ENCODE measurements at regions not wholly inside any gene's neighbourhood (a gene's known extent, or its start where the extent isn't known, plus 50 kb on each side); places are given as distances from the start of the nearest gene placed in this dataset.

- H3K27me3 ChIP-seq (ENCODE audit: insufficient read depth, low read length): no peaks in the 10 kb centered on the region
- H3K27ac ChIP-seq (ENCODE audit: low read depth, low read length): no peak overlapping the region
- no peaks in the 10 kb centered on the region for H3K36me3 ChIP-seq (ENCODE audit: control insufficient read depth in 1 of 2, insufficient read depth in 2 of 2, low read length in 2 of 2)
- TF ChIP-seq RAD21 (IDR thresholded peaks at IDR 0.05; ENCODE audit: low read depth) (no peak), POLR2AphosphoS5 (IDR thresholded peaks at IDR 0.05; ENCODE audit: low read depth, low read length) (no peak), EZH2 (IDR thresholded peaks at IDR 0.05) (no peak)
- no TSS peak for BruUV-seq (replicated peaks)
- no peaks in the 10 kb centered on the region for H3K79me2 ChIP-seq (ENCODE audit: insufficient read depth, low read length)
- CTCF ChIA-PET: no interaction called here
- POLR2A ChIA-PET: no interaction called here
- H2AFZ ChIP-seq (ENCODE audit: low read depth, low read length, poor library complexity, severe bottlenecking): no peak overlapping the region
- no peak for DNase-seq (ENCODE audit: low read depth, low spot score)
- ATAC-seq: no peak
- no peak overlapping the region for H3K4me2 ChIP-seq (ENCODE audit: low read length)
- H3K4me3 ChIP-seq (replicated peaks in 1 of 2; ENCODE audit: low read depth in 1 of 2, low read length in 2 of 2): no peak overlapping the region
- H3K9ac ChIP-seq (ENCODE audit: low read length): no peak overlapping the region
- RAD21 ChIA-PET (ENCODE audit: low non-redundant PET in 1 of 2, low total read pairs in 2 of 2, uncharacterized antibody in 2 of 2, unreplicated experiment in 2 of 2): no interaction called here
- H3K9me2 ChIP-seq (ENCODE audit: insufficient read depth): no peaks in the 10 kb centered on the region
- H3K4me1 ChIP-seq (ENCODE audit: control insufficient read depth in 1 of 2, insufficient read depth in 2 of 2, low read length in 2 of 2): no peaks in the 10 kb centered on the region
- intact Hi-C loops (cut with micrococcal nuclease): no loop called here
- H4K20me1 ChIP-seq (ENCODE audit: insufficient read depth): no peaks in the 10 kb centered on the region
- H3K9me3 ChIP-seq (ENCODE audit: control insufficient read depth in 1 of 2, insufficient read depth in 1 of 2, low read depth in 1 of 2, low read length in 2 of 2): no peaks in the 10 kb centered on the region
Observed at GRCh38 chr9:30172206-30172605, 2212.2 kb upstream of the ACO1 start.

GRCh38 chr9:30178610-30179009 is 2205.8 kb upstream of the ACO1 start:
- BruUV-seq (replicated peaks): no TSS peak
- DNase-seq (ENCODE audit: low read depth, low spot score): no peak
- Histone ChIP-seq H3K27me3 (ENCODE audit: insufficient read depth, low read length) (no peaks in the 10 kb centered on the region), H3K4me2 (ENCODE audit: low read length) (no peak overlapping the region), H2AFZ (ENCODE audit: low read depth, low read length, poor library complexity, severe bottlenecking) (no peak overlapping the region), H3K9ac (ENCODE audit: low read length) (no peak overlapping the region), H3K27ac (ENCODE audit: low read depth, low read length) (no peak overlapping the region), H3K36me3 (ENCODE audit: control insufficient read depth in 1 of 2, insufficient read depth in 2 of 2, low read length in 2 of 2) (no peaks in the 10 kb centered on the region), H3K4me3 (replicated peaks in 1 of 2; ENCODE audit: low read depth in 1 of 2, low read length in 2 of 2) (no peak overlapping the region), H4K20me1 (ENCODE audit: insufficient read depth) (no peaks in the 10 kb centered on the region), H3K9me3 (ENCODE audit: control insufficient read depth in 1 of 2, insufficient read depth in 1 of 2, low read depth in 1 of 2, low read length in 2 of 2) (no peaks in the 10 kb centered on the region), H3K9me2 (ENCODE audit: insufficient read depth) (no peaks in the 10 kb centered on the region), H3K79me2 (ENCODE audit: insufficient read depth, low read length) (no peaks in the 10 kb centered on the region), H3K4me1 (ENCODE audit: control insufficient read depth in 1 of 2, insufficient read depth in 2 of 2, low read length in 2 of 2) (no peaks in the 10 kb centered on the region)
- RAD21 ChIA-PET (ENCODE audit: low non-redundant PET in 1 of 2, low total read pairs in 2 of 2, uncharacterized antibody in 2 of 2, unreplicated experiment in 2 of 2): no interaction called here
- intact Hi-C loops (cut with micrococcal nuclease): no loop called here
- CTCF ChIA-PET: no interaction called here
- POLR2A ChIA-PET: no interaction called here
- ATAC-seq: no peak
- TF ChIP-seq EGR1 (IDR thresholded peaks at IDR 0.05; ENCODE audit: low read depth) (no peak), REST (IDR thresholded peaks at IDR 0.05; ENCODE audit: low read depth) (no peak), POLR2AphosphoS5 (IDR thresholded peaks at IDR 0.05; ENCODE audit: low read depth, low read length) (no peak), JUND (IDR thresholded peaks at IDR 0.05) (no peak), ZFX (IDR thresholded peaks at IDR 0.05) (no peak), CBX3 (IDR thresholded peaks at IDR 0.05; ENCODE audit: low read depth) (no peak), ZNF274 (IDR thresholded peaks at IDR 0.05; ENCODE audit: low read depth, low read length) (no peak), SRF (IDR thresholded peaks at IDR 0.05; ENCODE audit: low read depth) (no peak), ELF1 (IDR thresholded peaks at IDR 0.05; ENCODE audit: borderline replicate concordance, low read depth) (no peak), TCF7L2 (IDR thresholded peaks at IDR 0.05; ENCODE audit: borderline replicate concordance, extremely low read depth, insufficient read depth, insufficient read length) (no peak), ATF3 (IDR thresholded peaks at IDR 0.05) (no peak), YY1 (IDR thresholded peaks at IDR 0.05; ENCODE audit: extremely low read depth, insufficient replicate concordance, low read depth, low read length) (no peak), RAD21 (IDR thresholded peaks at IDR 0.05; ENCODE audit: low read depth) (no peak), SIN3A (IDR thresholded peaks at IDR 0.05; ENCODE audit: low read depth) (no peak), SP1 (IDR thresholded peaks at IDR 0.05; ENCODE audit: low read depth) (no peak), EZH2phosphoT487 (IDR thresholded peaks at IDR 0.05; ENCODE audit: borderline replicate concordance) (no peak), EZH2 (IDR thresholded peaks at IDR 0.05) (no peak)
- TF ChIP-seq, protein P1, sequence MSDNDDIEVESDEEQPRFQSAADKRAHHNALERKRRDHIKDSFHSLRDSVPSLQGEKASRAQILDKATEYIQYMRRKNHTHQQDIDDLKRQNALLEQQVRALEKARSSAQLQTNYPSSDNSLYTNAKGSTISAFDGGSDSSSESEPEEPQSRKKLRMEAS (IDR thresholded peaks at IDR 0.05): no peak
